ENCODE measurements at regions not wholly inside any gene's neighbourhood (a gene's known extent, or its start where the extent isn't known, plus 50 kb on each side); places are given as distances from the start of the nearest gene placed in this dataset.

DNA sequence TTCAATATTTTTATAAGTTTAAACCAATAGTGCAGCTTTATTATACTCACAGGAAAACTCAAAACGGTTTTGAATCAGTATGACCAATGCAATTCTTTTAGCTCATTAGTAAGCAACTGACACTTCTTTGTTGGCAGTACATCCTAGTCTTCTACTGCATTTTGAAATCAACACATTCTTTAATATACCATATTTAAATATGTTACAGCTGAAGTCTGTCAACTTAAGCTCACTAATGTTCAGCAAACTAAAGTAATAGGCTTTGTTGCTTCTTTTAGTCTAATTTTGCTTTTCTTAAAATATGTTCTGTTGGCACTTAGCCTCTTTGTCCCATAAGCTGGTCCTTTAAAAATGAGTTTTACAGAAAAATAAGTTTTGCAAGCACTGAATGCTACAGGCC, 55.4 kb upstream of the CCBE1 start:
- no peak for DNase-seq (ENCODE audit: low spot score)

DNA sequence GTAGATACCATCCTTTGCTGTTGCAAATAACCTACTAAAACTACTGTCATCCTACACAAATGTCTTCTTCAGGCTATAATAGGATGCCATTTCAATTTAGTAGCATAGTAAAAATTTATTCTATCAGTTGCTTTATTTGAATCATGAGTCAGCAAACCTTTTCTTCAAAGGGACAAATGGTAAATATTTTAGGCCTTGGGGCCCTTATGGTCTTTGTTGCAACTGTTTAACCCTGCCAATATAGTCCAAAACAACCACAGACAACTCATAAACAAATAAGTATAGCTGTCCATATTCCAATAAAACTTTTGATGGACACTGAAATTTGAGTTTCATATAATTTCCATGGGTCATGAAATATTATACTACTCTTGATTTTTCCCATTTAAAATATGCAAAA, 54.0 kb upstream of the CCBE1 start:
- DNase-seq (ENCODE audit: low spot score): no peak

DNA sequence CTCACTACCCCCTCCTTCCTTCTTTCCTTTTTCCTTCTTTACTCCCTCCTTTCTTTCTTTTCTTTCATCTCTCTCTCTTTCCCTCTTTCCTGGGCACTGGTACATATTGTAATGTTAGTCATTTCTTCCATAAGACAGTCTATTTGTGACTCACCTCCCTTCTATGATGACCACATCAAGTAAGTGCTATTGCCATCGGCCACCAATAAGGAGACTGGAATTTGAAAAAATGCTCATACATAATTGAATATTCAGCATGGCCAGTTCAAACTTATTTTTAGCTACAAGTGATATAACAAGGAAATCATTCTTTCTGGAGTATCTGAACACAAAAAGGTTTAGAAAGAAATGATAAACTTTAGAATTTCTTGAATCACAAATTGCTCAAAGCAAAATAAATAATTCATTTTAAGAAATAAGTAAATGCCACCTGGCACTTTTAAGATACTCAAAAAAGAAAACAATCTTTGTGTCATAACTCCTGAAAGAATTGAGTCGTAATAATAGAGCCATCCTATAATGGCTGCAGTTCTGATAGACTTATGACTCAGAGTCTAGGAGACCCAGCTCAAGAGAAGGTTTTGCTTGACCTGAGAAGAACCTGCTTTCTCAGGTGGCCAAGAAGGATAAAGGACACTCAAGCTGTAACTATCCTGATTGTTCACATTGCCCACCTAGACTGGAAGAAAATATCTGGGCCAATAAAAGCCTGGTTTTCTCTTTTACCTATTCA, 51.6 kb upstream of the CCBE1 start:
- DNase-seq (ENCODE audit: low spot score): no peak

All from activated CD4-positive, alpha-beta T cell treated with anti-CD3 and anti-CD28 coated beads, Interleukin-2, Interleukin-4, amounts not matched to agents 100 ng/mL and 50 ng/mL, durations not matched to agents 16 hours and 8 hours (primary cell).